ENCODE measurements at regions not wholly inside any gene's neighbourhood (a gene's known extent, or its start where the extent isn't known, plus 50 kb on each side); places are given as distances from the start of the nearest gene placed in this dataset.

GRCh38 chr3:166902374-166902773, 477.7 kb downstream of the ZBBX start (continued):
- TF ChIP-seq EHMT2 (IDR thresholded peaks at IDR 0.05; ENCODE audit: low read depth), result no peak
- TF ChIP-seq RNF2 (IDR thresholded peaks at IDR 0.05; ENCODE audit: borderline replicate concordance, low read depth), result no peak
- no peak for TF ChIP-seq JUNB (IDR thresholded peaks at IDR 0.05)
- TF ChIP-seq JUN (IDR thresholded peaks at IDR 0.05), result no peak

- ATAC-seq, result no peak
- FAIRE-seq, result no peak
- TF ChIP-seq POLR2AphosphoS2 (conservative IDR thresholded peaks at IDR 0.05; ENCODE audit: low read length), result no peak
- TF ChIP-seq BCL3 (IDR thresholded peaks at IDR 0.05), result no peak
- TF ChIP-seq EHF (CRISPR knock-in tag; IDR thresholded peaks at IDR 0.05), result no peak
- no peak for TF ChIP-seq FOSL2 (IDR thresholded peaks at IDR 0.05)
- TF ChIP-seq FOSL2 (CRISPR knock-in tag; IDR thresholded peaks at IDR 0.05), result no peak
- TF ChIP-seq ZNF302 (CRISPR knock-in tag; IDR thresholded peaks at IDR 0.05), result no peak
- no peak for TF ChIP-seq RARB (CRISPR knock-in tag; IDR thresholded peaks at IDR 0.05)
- TF ChIP-seq CBX8 (IDR thresholded peaks at IDR 0.05), result no peak
- no peak for TF ChIP-seq NFE2L2 (conservative IDR thresholded peaks at IDR 0.05; ENCODE audit: low read length)
- no peak for TF ChIP-seq REST (IDR thresholded peaks at IDR 0.05)
- no peak for TF ChIP-seq RCOR1 (IDR thresholded peaks at IDR 0.05; ENCODE audit: low read depth, low read length)
- no peak for TF ChIP-seq ZC3H11A (IDR thresholded peaks at IDR 0.05)
- no peak for TF ChIP-seq HOXB13 (CRISPR knock-in tag; IDR thresholded peaks at IDR 0.05; ENCODE audit: low read depth)
- no peak for TF ChIP-seq ATOH8 (CRISPR knock-in tag; IDR thresholded peaks at IDR 0.05; ENCODE audit: low read depth)
- TF ChIP-seq FOXS1 (CRISPR knock-in tag; IDR thresholded peaks at IDR 0.05), result no peak
- no peak for TF ChIP-seq JUNB (IDR thresholded peaks at IDR 0.05)
Observed at GRCh38 chr3:166900866-166901577, 479.1 kb downstream of the ZBBX start.

GRCh38 chr3:166897811-166898210, 482.3 kb downstream of the ZBBX start:
- CTCF ChIA-PET, result no interaction called here

More at GRCh38 chr3:166900866-166901577, 479.1 kb downstream of the ZBBX start:
- H3K9me3 ChIP-seq, result no peaks in the 10 kb centered on the region
- H3K4me2 ChIP-seq, result no peak overlapping the region
- ChIA-PET POLR2A (no interaction called here), CTCF (no interaction called here)
- H3K27ac ChIP-seq, result no peak overlapping the region
- no peaks in the 10 kb centered on the region for H3K4me1 ChIP-seq
- 17% methylated on average over 3 of the region's 3 CpGs for WGBS (ENCODE audit: missing lambda C conversion rate)
- no peak overlapping the region for H3K4me3 ChIP-seq
- DNase-seq (ENCODE audit: low read depth in 1 of 2, low spot score in 1 of 2), result no peak

More at GRCh38 chr3:166897811-166898210, 482.3 kb downstream of the ZBBX start:
- no peak for TF ChIP-seq JUN (IDR thresholded peaks at IDR 0.05)
- ATAC-seq (no peak), DNase-seq (ENCODE audit: low read depth in 1 of 2, low spot score in 1 of 2) (no peak), FAIRE-seq (no peak)
- H3K4me3 ChIP-seq, result no peak overlapping the region
- WGBS (ENCODE audit: missing lambda C conversion rate), result 13% methylated on average over 1 of the region's 1 CpG
- no peaks in the 10 kb centered on the region for H3K4me1 ChIP-seq
- POLR2A ChIA-PET, result no interaction called here
- H3K4me2 ChIP-seq, result no peak overlapping the region
- H3K27ac ChIP-seq, result no peak overlapping the region
- H3K9me3 ChIP-seq, result no peaks in the 10 kb centered on the region
